ENCODE measurements at regions not wholly inside any gene's neighbourhood (a gene's known extent, or its start where the extent isn't known, plus 50 kb on each side); places are given as distances from the start of the nearest gene placed in this dataset.

GRCh38 chr4:74674750-74675149 is 119.6 kb downstream of the BTC start:
- intact Hi-C loops (cut with micrococcal nuclease; ENCODE audit: unreplicated experiment), result loop anchor here (1.0 to 5.0 kb wide), 4 partner anchors 303 to 487 kb away; no protein-coding TSS in a partner anchor
- DNase-seq, result no peak
- Histone ChIP-seq H3K9me3 (no peaks in the 10 kb centered on the region), H3K4me1 (peaks cover 13% of the 10 kb centered on the region), H3K4me3 (ENCODE audit: low read depth, low read length) (no peak overlapping the region), H3K36me3 (ENCODE audit: control insufficient read depth, insufficient read depth, low read length) (no peaks in the 10 kb centered on the region), H3K27me3 (replicated peaks; ENCODE audit: control insufficient read depth, insufficient read depth, low read length) (no peaks in the 10 kb centered on the region)
- ChIA-PET POLR2A (no interaction called here), CTCF (interaction anchor here (0.7 to 2.1 kb wide), 5 partner anchors 218 to 446 kb away, joined by 3 to 14 read pairs (median 6); no protein-coding TSS in a partner anchor)
- TF ChIP-seq CTCF (IDR thresholded peaks at IDR 0.05; ENCODE audit: insufficient read depth in 1 of 2, low read depth in 1 of 2, low read length in 1 of 2, severe bottlenecking in 1 of 2, unreplicated experiment in 1 of 2), result no peak
- Mint-ChIP-seq H3K4me3 (ENCODE audit: unreplicated experiment) (no peak overlapping the region), H3K4me1 (ENCODE audit: low read depth, unreplicated experiment) (peaks cover 20% of the 10 kb centered on the region), H3K27me3 (ENCODE audit: insufficient read depth, unreplicated experiment) (no peaks in the 10 kb centered on the region), H3K36me3 (ENCODE audit: insufficient read depth, unreplicated experiment) (no peaks in the 10 kb centered on the region), H3K9me3 (ENCODE audit: unreplicated experiment) (no peaks in the 10 kb centered on the region), H3K27ac (ENCODE audit: unreplicated experiment) (no peak overlapping the region)
- no TSS peak for BruUV-seq (replicated peaks)

- ChIA-PET CTCF (interaction anchor here (0.7 to 2.1 kb wide), 7 partner anchors 14 to 359 kb away, joined by 3 to 14 read pairs (median 5); no protein-coding TSS in a partner anchor), POLR2A (no interaction called here)
- H3K4me1 ChIP-seq, result peaks cover 3% of the 10 kb centered on the region
- Mint-ChIP-seq H3K36me3 (ENCODE audit: insufficient read depth, unreplicated experiment) (no peaks in the 10 kb centered on the region), H3K4me3 (ENCODE audit: unreplicated experiment) (peak overlapping the region; percentile 8), H3K4me1 (ENCODE audit: low read depth, unreplicated experiment) (peaks cover 14% of the 10 kb centered on the region), H3K9me3 (ENCODE audit: unreplicated experiment) (peaks cover 10% of the 10 kb centered on the region), H3K27ac (ENCODE audit: unreplicated experiment) (no peak overlapping the region), H3K27me3 (ENCODE audit: insufficient read depth, unreplicated experiment) (no peaks in the 10 kb centered on the region)
- peak in 1 of 2 experiments; percentile 71 for DNase-seq
- no peaks in the 10 kb centered on the region for H3K9me3 ChIP-seq
- no peaks in the 10 kb centered on the region for H3K36me3 ChIP-seq (ENCODE audit: control insufficient read depth, insufficient read depth, low read length)
- no peak overlapping the region for H3K4me3 ChIP-seq (ENCODE audit: low read depth, low read length)
- BruUV-seq (replicated peaks), result no TSS peak
- TF ChIP-seq CTCF (IDR thresholded peaks at IDR 0.05; ENCODE audit: insufficient read depth in 1 of 2, low read depth in 1 of 2, low read length in 1 of 2, severe bottlenecking in 1 of 2, unreplicated experiment in 1 of 2), result peak; percentile 62 to 79
- intact Hi-C loops (cut with micrococcal nuclease; ENCODE audit: unreplicated experiment), result loop anchor here (1.0 kb wide), 3 partner anchors 304 to 447 kb away; no protein-coding TSS in a partner anchor
- H3K27me3 ChIP-seq (replicated peaks; ENCODE audit: control insufficient read depth, insufficient read depth, low read length), result no peaks in the 10 kb centered on the region
These were observed 118.5 kb downstream of the BTC start for GRCh38 chr4:74675673-74676279.

- Histone ChIP-seq H3K36me3 (ENCODE audit: control insufficient read depth, insufficient read depth, low read length) (no peaks in the 10 kb centered on the region), H3K4me3 (ENCODE audit: low read depth, low read length) (no peak overlapping the region), H3K4me1 (peaks cover 8% of the 10 kb centered on the region; the same call in 1 of the 2 replicates), H3K9me3 (no peaks in the 10 kb centered on the region), H3K27me3 (replicated peaks; ENCODE audit: control insufficient read depth, insufficient read depth, low read length) (no peaks in the 10 kb centered on the region)
- peak; percentile 24 to 54 for DNase-seq
- H3K36me3 Mint-ChIP-seq (ENCODE audit: insufficient read depth, unreplicated experiment), result no peaks in the 10 kb centered on the region
- no TSS peak for BruUV-seq (replicated peaks)
- ChIA-PET POLR2A (no interaction called here), CTCF (no interaction called here)
- intact Hi-C loops (cut with micrococcal nuclease; ENCODE audit: unreplicated experiment), result no loop called here
- H3K27ac Mint-ChIP-seq (ENCODE audit: unreplicated experiment), result no peak overlapping the region
- peaks cover 20% of the 10 kb centered on the region for H3K9me3 Mint-ChIP-seq (ENCODE audit: unreplicated experiment)
- no peak overlapping the region for H3K4me3 Mint-ChIP-seq (ENCODE audit: unreplicated experiment)
- no peaks in the 10 kb centered on the region for H3K4me1 Mint-ChIP-seq (ENCODE audit: low read depth, unreplicated experiment)
- no peak for TF ChIP-seq CTCF (IDR thresholded peaks at IDR 0.05; ENCODE audit: insufficient read depth in 1 of 2, low read depth in 1 of 2, low read length in 1 of 2, severe bottlenecking in 1 of 2, unreplicated experiment in 1 of 2)
- H3K27me3 Mint-ChIP-seq (ENCODE audit: insufficient read depth, unreplicated experiment), result peaks cover 8% of the 10 kb centered on the region
These were observed 111.6 kb downstream of the BTC start for GRCh38 chr4:74682567-74683359.
